GM21723 (cell line): ENCODE measurements at regions not wholly inside any gene's neighbourhood (a gene's known extent, or its start where the extent isn't known, plus 50 kb on each side); places are given as distances from the start of the nearest gene placed in this dataset.
"Not testable (repeated sequence)": the region's sequence is repeated elsewhere in the genome, so short reads cannot be mapped to it uniquely, and the experiment has no call there.

Experiments used
- ATAC-seq: cut with Tn5 transposase; IDR thresholded peaks from one replicate; pipeline ENCODE4 v1.9.1; 2021; ENCODE audit warnings: mild to moderate bottlenecking, moderate library complexity; ENCODE audit not compliant: unreplicated experiment

- no peak for ATAC-seq
Observed at GRCh38 chr5:159493696-159494095, 163.4 kb upstream of the IL12B start.

GRCh38 chr5:159496773-159497172 is 166.5 kb upstream of the IL12B start:
- no peak for ATAC-seq

GRCh38 chr5:159497221-159497620 is 166.9 kb upstream of the IL12B start:
- no peak for ATAC-seq

GRCh38 chr5:159498630-159499029 is 168.3 kb upstream of the IL12B start:
- no peak for ATAC-seq

GRCh38 chr5:159502116-159502515 is 171.8 kb upstream of the IL12B start:
- ATAC-seq, result not testable (repeated sequence)

- no peak for ATAC-seq
Observed at GRCh38 chr5:159503236-159503635, 172.9 kb upstream of the IL12B start.

GRCh38 chr5:159504106-159504856 is 174.0 kb upstream of the IL12B start:
- ATAC-seq, result no peak

- ATAC-seq, result no peak
Observed at GRCh38 chr5:159504857-159505304, 174.6 kb upstream of the IL12B start.

GRCh38 chr5:159507055-159507454 is 176.8 kb upstream of the IL12B start:
- no peak for ATAC-seq

- no peak for ATAC-seq
Observed at GRCh38 chr5:159507661-159508060, 177.4 kb upstream of the IL12B start.

GRCh38 chr5:159508344-159508743 is 178.1 kb upstream of the IL12B start:
- no peak for ATAC-seq

GRCh38 chr5:159509002-159509660 is 178.8 kb upstream of the IL12B start:
- ATAC-seq, result no peak

- no peak for ATAC-seq
Observed at GRCh38 chr5:159510282-159510681, 180.0 kb upstream of the IL12B start.

GRCh38 chr5:159511570-159511969 is 181.3 kb upstream of the IL12B start:
- ATAC-seq, result no peak

GRCh38 chr5:159512064-159512463 is 181.8 kb upstream of the IL12B start:
- ATAC-seq, result no peak

GRCh38 chr5:159514229-159514810 is 184.0 kb upstream of the IL12B start:
- ATAC-seq, result no peak

GRCh38 chr5:159515197-159515596 is 184.9 kb upstream of the IL12B start:
- ATAC-seq, result no peak

GRCh38 chr5:159515909-159516415 is 185.7 kb upstream of the IL12B start:
- ATAC-seq, result peak; percentile 99

- no peak for ATAC-seq
Observed at GRCh38 chr5:159518371-159518770, 188.1 kb upstream of the IL12B start.

- ATAC-seq, result no peak
Observed at GRCh38 chr5:159519365-159519764, 189.1 kb upstream of the IL12B start.

- ATAC-seq, result no peak
Observed at GRCh38 chr5:159522841-159523240, 192.6 kb upstream of the IL12B start.

- not testable (repeated sequence) for ATAC-seq
Observed at GRCh38 chr5:159524279-159524678, 194.0 kb upstream of the IL12B start.
